GM13976 (cell line): ENCODE measurements at regions not wholly inside any gene's neighbourhood (a gene's known extent, or its start where the extent isn't known, plus 50 kb on each side); places are given as distances from the start of the nearest gene placed in this dataset.

ENCODE experiments used
- DNase-seq: peaks from one replicate; pipeline ENCODE4 v3.0.0; 2012; ENCODE audit warnings: low spot score
- in situ Hi-C: fragments of 300-500 bp; cut with MboI; formaldehyde crosslinking; loops from one replicate; pipeline ENCODE4 v1.12.0; 2022; ENCODE audit warnings: low sequenced_read_pairs, mixed read lengths, inconsistent platforms; ENCODE audit not compliant: unreplicated experiment
- TF ChIP-seq, protein P1 (sequence below): IDR thresholded peaks from 2 replicates; pipeline ENCODE4 v1.5.1; 2012; ENCODE audit warnings: borderline replicate concordance, mild to moderate bottlenecking; ENCODE audit not compliant: insufficient read depth; ENCODE audit errors: extremely low read depth, missing control alignments, control extremely low read depth

DNA sequence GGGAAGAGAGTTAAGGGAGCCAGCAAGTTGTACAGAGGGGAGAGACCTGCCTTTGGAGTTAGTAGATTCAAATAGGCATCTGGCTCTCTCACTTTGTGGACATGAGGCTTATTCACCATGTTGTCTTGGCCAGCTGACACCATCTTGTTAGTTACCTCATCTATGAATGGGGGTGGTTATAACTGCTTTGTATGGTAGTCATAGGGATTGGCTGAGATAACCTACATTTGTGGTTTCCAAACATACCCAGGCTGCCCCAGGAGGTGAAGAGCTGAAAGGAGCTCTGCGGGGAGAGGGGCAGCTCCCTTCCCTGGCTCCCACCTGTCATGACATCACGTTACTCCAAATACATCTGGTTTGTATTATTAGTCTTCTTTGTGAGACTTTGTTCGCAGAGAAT is 393.3 kb upstream of the AUTS2 start:
- in situ Hi-C loops: no loop called here
- TF ChIP-seq, protein P1, sequence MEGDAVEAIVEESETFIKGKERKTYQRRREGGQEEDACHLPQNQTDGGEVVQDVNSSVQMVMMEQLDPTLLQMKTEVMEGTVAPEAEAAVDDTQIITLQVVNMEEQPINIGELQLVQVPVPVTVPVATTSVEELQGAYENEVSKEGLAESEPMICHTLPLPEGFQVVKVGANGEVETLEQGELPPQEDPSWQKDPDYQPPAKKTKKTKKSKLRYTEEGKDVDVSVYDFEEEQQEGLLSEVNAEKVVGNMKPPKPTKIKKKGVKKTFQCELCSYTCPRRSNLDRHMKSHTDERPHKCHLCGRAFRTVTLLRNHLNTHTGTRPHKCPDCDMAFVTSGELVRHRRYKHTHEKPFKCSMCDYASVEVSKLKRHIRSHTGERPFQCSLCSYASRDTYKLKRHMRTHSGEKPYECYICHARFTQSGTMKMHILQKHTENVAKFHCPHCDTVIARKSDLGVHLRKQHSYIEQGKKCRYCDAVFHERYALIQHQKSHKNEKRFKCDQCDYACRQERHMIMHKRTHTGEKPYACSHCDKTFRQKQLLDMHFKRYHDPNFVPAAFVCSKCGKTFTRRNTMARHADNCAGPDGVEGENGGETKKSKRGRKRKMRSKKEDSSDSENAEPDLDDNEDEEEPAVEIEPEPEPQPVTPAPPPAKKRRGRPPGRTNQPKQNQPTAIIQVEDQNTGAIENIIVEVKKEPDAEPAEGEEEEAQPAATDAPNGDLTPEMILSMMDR: no peak
- DNase-seq: no peak

DNA sequence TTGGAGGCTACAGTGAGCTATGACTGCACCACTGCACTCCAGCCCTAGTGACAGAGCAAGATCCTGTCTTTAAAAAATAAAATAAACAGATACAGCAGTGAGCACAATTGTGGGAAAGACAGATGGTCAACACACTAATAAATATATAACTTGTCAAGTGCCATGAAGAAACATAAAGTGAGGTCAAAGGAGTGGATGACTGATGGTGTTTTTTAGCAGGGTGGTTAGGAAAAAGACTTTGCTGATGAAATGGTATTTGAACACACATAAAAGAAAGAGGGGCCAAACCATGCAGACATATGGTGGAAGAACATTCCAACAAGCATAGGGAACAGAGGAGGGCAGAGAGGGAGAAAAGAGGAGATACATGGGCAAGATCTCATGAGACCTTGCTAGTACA is 392.7 kb upstream of the AUTS2 start:
- DNase-seq: no peak
- TF ChIP-seq, protein P1: no peak
- in situ Hi-C loops: no loop called here

DNA sequence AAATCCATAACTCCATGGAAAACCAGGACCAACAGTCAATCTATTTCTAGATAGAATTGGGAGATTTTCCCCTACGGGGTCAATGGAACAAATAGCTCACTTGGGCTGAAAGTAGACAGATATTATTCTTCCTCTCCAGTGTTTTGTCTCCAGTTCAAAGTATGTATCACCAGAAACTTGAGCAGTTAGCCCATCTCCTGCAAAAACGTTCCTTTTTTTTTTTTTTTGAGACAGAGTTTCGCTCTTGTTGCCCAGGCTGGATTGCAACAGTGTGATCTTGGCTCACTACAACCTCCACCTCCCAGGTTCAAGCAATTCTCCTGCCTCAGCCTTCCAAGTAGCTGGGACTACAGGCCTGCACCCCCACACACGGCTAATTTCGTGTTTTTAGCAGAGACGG is 390.0 kb upstream of the AUTS2 start:
- TF ChIP-seq, protein P1: no peak
- in situ Hi-C loops: no loop called here
- DNase-seq: no peak

DNA sequence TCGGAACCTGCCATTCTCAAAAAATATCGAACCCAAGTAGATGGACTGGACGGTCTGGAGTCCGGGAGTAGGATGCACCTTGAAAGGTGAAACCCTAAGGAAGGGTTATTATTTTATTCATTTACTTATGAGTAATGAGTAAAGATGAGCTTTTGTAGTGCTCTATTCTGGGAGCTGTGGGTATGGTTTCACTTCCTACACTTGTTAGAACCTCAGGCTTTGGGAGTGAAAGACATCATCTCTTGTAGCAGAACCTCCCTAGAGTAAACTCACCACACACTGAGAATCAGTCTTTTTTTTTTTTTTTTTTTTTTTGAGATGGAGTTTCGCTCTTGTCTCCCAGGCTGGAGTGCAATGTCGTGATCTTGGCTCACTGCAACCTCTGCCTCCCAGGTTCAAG is 389.4 kb upstream of the AUTS2 start:
- DNase-seq: peak; percentile 44
- TF ChIP-seq, protein P1: no peak
- in situ Hi-C loops: no loop called here

DNA sequence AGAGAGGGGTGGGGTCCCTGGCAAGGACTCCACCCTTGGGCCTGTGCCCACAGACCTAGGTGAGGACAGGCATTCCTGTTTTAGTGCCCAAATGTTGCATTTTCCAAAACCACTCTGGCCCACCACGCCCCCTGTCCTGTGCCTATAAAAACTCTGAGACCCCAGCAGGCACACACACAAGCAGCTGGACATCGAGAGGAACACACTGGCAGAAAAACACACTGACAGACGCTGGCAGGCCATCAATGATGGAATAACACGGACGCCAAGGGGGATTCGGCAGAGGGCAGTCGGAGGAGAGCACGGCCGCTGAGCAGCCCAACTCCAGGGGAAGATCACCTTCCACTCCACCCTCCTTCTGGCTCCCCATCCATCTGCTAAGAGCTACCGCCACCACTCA is 386.9 kb upstream of the AUTS2 start:
- in situ Hi-C loops: no loop called here
- TF ChIP-seq, protein P1: no peak
- no peak for DNase-seq

DNA sequence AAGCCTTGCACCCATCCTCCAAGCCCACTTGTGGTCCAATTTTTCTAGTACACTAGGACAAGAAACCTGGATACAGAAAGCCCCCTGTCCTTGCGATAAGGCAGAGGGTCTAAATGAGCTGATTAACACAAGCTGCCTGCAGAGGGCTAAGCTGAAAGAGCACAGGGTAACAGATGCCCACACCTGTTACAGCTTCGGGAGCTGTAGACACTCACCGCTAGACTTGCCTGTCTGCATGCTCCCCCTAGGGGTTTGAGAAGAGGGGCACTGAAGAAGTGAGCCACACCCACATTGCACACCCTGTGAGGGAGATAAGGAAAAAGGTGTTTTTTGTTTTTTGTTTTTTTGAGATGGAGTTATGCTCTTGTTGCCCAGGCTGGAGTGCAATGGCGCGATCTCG is 386.5 kb upstream of the AUTS2 start:
- DNase-seq: no peak
- in situ Hi-C loops: no loop called here

More for the DNA sequence above, 386.5 kb upstream of the AUTS2 start:
- TF ChIP-seq, protein P1: no peak
